GM12874 (cell line): ENCODE measurements at regions not wholly inside any gene's neighbourhood (a gene's known extent, or its start where the extent isn't known, plus 50 kb on each side); places are given as distances from the start of the nearest gene placed in this dataset.

Experiments
- TF ChIP-seq, protein P1 (sequence below): IDR thresholded peaks from 2 replicates; pipeline ENCODE4 v1.5.1; 2011; ENCODE audit warnings: low read depth, mild to moderate bottlenecking, control low read depth, low read length, moderate library complexity; ENCODE audit not compliant: insufficient read depth

DNA sequence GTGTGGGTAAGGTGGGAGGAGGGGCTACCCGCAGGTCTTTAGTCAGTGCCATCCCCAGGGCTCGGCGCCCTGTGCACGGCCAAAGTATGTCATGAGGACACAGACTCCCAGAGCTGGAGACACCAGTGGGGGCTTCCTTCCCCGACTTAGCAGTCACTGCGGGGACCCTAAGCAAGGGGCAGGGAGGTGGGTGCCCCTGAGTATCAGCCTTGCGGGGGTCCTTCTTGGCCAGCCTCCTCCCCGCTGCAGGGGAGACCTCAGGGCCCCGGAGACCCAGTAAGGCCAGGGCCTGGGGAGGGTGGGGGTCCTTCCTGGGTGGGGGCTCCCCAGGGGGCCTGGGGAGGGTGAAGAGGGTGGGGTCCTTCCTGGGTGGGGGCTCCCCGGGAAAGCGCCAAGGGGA lies 673.8 kb downstream of the BRD1 start:
- TF ChIP-seq, protein P1, sequence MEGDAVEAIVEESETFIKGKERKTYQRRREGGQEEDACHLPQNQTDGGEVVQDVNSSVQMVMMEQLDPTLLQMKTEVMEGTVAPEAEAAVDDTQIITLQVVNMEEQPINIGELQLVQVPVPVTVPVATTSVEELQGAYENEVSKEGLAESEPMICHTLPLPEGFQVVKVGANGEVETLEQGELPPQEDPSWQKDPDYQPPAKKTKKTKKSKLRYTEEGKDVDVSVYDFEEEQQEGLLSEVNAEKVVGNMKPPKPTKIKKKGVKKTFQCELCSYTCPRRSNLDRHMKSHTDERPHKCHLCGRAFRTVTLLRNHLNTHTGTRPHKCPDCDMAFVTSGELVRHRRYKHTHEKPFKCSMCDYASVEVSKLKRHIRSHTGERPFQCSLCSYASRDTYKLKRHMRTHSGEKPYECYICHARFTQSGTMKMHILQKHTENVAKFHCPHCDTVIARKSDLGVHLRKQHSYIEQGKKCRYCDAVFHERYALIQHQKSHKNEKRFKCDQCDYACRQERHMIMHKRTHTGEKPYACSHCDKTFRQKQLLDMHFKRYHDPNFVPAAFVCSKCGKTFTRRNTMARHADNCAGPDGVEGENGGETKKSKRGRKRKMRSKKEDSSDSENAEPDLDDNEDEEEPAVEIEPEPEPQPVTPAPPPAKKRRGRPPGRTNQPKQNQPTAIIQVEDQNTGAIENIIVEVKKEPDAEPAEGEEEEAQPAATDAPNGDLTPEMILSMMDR: no peak

DNA sequence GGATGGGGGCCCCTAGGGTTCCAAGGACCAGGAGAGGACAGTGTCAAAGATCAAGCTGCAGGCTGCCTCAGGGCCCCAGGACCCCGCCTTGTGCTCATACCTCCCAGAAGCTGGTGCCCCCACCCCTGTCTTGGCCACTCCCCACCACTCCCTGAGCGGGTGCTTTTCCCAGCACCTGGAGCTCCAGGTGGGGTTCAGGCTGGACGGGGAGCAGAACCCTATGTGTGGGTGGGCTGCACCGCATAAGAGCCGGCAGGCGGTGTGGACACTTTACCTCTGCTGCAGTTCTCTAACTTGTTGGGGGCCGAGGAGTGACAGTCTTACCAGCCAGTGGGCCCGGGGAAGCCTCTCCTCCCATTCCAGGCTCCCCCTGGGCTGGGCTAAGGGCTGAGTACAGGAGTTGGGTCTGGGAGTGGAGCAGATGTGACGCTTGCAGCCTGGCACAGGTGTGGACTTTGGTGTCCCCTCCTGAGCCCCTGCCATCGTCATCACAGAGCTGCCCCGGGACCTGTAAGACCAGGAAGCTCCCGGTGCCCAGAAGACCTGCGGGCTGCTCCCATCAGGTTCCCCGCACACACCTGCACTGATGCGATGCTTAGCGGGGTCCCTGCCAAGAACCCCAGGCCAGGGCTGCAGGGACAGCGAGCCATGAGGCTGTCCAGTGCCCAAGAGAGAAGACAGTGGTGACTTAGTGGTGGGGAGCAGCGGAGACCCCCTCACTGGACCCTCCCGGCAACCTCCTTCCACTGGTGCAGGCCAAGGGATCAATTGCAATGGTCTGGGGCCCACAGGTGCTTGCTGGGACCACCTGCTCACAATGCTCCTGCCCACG lies 674.5 kb downstream of the BRD1 start:
- TF ChIP-seq, protein P1: no peak

DNA sequence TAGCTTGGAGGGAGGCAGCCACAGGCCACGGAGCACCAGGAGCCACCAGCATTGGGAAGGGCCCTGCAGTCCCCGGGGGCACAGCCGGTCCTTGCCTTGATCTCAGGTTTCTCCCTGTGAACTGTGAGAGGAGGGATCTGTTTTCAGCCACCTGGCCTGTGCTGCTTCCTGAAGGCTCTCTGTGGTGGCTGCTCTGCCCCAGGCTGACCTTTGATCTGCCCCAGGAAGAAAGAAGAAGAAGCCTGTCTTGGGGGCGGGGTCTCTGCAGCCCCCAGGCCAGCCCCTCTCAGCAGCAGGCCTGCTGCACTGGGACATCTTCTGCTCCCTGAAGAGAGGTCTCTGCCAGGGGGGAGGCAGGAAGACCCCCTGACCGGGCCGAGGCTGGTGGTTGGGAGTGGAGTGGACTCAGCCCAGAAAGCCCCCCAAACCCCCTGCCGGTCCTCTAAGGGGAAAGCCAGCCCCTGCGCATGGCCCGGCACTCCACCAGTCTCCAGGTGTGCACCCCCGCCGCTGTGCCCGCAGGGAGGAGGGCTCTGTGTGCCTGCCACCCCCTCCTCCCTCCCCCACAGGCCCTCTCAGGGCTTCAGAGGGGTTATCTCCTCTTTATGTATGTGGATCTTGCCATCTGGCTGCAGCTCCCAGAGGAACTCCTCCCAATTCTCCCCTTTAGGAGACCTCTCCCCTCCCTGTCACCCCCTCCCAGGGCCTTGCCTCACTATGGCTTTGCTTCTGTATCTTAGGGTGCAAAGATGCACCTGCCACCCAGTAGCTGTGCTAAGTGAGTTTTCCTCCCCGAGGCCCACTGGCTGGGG lies 675.3 kb downstream of the BRD1 start:
- TF ChIP-seq, protein P1: no peak

DNA sequence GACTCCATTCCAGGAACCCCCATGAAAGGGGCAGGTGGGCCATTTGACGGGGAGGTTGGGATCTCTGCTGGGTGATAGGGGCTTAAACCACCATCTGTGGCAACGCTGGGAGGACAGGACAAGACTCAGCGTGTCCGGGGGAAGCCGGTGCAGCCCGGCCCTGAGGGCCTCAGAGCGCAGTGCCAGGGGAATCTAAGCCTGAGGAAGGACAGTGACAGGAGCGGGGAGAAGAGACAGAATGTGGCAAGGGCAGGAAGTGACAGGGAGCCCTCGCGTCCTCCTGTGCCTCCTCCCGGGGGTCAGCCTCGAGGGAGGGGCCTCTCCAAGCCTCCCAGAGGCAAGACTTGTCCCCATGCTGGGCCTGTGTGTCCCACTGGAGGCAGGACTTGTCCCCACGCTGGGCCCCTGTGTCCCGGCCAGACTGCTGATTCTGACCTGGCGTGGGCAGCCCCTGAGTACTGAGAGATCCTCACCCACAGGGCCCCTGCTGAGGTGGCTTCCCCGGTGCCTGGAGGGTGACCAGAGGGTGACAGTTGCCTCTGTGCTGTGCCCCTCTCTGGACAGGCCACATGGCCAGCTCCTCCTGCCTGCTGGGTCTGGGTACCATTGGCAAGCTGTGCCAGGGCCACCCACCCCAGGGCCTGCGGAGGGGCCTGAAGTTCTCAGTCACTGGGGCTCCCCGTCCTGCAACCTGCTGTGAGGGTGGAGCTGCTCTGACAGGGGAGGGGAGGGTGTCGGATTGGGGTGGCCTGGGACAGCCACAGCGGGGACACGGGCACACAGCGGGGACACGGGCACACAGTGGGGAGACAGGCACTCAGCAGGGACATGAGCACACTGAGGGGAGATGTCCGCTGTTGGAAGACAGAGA lies 676.2 kb downstream of the BRD1 start:
- TF ChIP-seq, protein P1: no peak

DNA sequence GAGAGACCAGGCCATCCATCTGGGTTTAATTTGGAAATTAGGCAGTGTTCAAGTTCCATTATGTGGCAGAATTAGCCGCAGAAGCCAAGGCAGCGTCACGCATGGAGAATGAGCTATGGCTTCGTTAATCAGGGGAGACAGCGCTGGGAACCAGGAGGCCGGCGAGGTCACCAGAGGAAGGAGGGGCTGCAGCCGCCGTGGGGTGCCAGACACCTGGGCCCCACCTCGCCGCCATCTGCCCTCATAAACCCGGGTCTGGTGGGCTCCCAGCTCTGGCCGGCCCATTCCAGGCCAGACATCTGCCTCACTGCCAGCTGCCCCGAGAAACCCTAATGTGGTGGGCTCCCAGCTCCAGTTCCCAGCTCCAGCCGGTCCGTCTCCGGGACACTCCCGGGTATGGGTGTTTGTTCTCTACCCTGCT lies 676.9 kb downstream of the BRD1 start:
- TF ChIP-seq, protein P1: no peak

DNA sequence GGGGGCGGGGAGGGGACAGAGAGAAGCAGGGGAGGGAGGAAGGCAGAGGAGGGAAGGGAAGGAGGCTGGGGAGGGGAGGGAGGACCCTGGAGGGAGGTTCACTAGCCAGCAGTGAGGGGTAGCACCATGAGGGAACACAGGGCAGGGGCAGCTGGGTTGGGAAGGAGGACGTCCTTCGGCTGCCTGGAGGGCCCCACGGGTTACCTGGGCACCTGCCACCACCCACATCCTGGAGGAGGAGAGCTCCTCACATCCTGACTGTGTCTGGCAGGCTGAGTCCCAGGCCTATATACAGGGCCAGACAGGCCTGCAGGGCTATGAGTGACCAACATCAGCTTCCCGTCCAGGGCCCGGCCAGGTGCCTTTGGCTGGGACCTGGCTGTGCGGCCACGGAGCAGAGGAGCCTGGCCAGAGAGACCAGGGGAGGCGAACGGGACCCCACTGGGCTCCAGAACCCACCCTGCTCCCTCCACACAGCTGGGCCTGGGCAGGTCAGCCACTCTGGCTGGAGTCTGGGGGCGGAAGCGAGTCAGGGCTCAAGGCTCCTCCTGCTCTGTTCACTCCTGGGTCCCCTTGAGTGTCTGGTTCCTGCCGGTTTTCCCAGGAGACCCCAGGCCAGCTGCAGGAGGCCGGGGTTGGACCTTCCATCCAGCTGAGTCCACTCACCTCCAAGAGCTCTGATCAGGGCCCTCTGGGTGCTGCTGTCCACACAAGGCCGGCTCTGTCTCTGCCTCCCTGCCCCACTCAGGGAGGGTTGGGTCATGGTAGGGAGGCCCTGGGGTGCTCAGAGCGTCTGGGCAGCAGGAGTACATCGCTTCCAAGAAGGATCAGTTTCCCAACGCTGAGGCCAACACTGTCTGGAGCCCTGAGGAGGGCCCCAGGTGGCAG lies 677.7 kb downstream of the BRD1 start:
- TF ChIP-seq, protein P1: no peak
